ENCODE measurements at regions not wholly inside any gene's neighbourhood (a gene's known extent, or its start where the extent isn't known, plus 50 kb on each side); places are given as distances from the start of the nearest gene placed in this dataset.

GRCh38 chr5:10904862-10905432, 143.9 kb upstream of the DAP start:
- no peak for TF ChIP-seq ZFX (IDR thresholded peaks at IDR 0.05)
- no peak for TF ChIP-seq CTCF (conservative IDR thresholded peaks at IDR 0.05)
- no peak overlapping the region for H3K27ac ChIP-seq

- no peak for TF ChIP-seq ZFX (IDR thresholded peaks at IDR 0.05)
- TF ChIP-seq CTCF (conservative IDR thresholded peaks at IDR 0.05): no peak
These were observed 142.9 kb upstream of the DAP start for GRCh38 chr5:10903786-10904560.

GRCh38 chr5:10902145-10902544, 141.1 kb upstream of the DAP start:
- H3K27ac ChIP-seq: no peak overlapping the region
- no peak for TF ChIP-seq CTCF (conservative IDR thresholded peaks at IDR 0.05)
- TF ChIP-seq ZFX (IDR thresholded peaks at IDR 0.05): no peak

More at GRCh38 chr5:10903786-10904560, 142.9 kb upstream of the DAP start:
- H3K27ac ChIP-seq: no peak overlapping the region

GRCh38 chr5:10898514-10898913, 137.5 kb upstream of the DAP start:
- no peak for TF ChIP-seq ZFX (IDR thresholded peaks at IDR 0.05)
- no peak for TF ChIP-seq CTCF (conservative IDR thresholded peaks at IDR 0.05)
- H3K27ac ChIP-seq: no peak overlapping the region

GRCh38 chr5:10896016-10896415, 135.0 kb upstream of the DAP start:
- H3K27ac ChIP-seq: no peak overlapping the region
- no peak for TF ChIP-seq ZFX (IDR thresholded peaks at IDR 0.05)
- TF ChIP-seq CTCF (conservative IDR thresholded peaks at IDR 0.05): no peak

- H3K27ac ChIP-seq: no peak overlapping the region
- TF ChIP-seq CTCF (conservative IDR thresholded peaks at IDR 0.05): no peak
- TF ChIP-seq ZFX (IDR thresholded peaks at IDR 0.05): no peak
These were observed 133.5 kb upstream of the DAP start for GRCh38 chr5:10894445-10895054.

GRCh38 chr5:10892911-10893215, 131.8 kb upstream of the DAP start:
- no peak overlapping the region for H3K27ac ChIP-seq
- TF ChIP-seq CTCF (conservative IDR thresholded peaks at IDR 0.05) (no peak), ZFX (IDR thresholded peaks at IDR 0.05) (no peak)
